ENCODE measurements at regions not wholly inside any gene's neighbourhood (a gene's known extent, or its start where the extent isn't known, plus 50 kb on each side); places are given as distances from the start of the nearest gene placed in this dataset.
"Not testable (repeated sequence)": the region's sequence is repeated elsewhere in the genome, so short reads cannot be mapped to it uniquely, and the experiment has no call there.

DNA sequence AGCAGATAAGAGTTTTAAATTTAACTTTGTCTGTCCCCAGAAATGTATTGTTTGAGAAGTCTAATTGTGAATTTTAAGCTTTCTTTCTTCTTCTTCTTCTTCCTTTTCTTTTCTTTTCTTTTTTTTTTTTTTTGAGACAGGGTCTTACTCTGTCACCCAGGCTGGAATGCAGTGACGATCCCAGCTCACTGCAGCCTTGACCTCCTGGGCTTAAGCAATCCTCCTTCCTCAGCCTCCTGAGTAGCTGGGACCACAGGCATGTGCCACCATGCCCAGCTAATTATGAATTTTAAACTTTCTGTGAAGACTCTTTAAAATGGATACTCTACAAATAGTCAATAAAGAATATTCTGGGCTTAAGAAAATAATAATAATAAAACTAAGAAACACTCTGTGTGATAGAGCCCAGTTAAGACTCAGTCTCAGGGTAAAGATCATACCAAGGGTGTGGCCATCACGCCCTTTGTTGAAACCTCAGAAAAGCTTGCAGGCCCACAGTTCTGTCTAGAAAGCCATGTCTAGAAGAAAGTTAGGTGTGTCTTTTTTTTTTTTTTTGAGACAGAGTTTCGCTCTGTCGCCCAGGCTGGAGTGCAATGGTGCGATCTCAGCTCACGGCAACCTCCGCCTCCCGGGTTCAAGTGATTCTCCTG is 177.3 kb downstream of the C9orf50 start:
- not testable (repeated sequence) for H3K27me3 ChIP-seq (replicated peaks; ENCODE audit: control insufficient read depth, insufficient read depth, low read length); H3K4me3 ChIP-seq (ENCODE audit: low read length); H3K9ac ChIP-seq (ENCODE audit: low read length); H3K9me3 ChIP-seq (ENCODE audit: control insufficient read depth, low read length); DNase-seq (ENCODE audit: low read depth); H3K36me3 ChIP-seq (ENCODE audit: control insufficient read depth, insufficient read depth, low read length, severe bottlenecking); H3K4me1 ChIP-seq (ENCODE audit: control insufficient read depth, insufficient read depth, low read length)

DNA sequence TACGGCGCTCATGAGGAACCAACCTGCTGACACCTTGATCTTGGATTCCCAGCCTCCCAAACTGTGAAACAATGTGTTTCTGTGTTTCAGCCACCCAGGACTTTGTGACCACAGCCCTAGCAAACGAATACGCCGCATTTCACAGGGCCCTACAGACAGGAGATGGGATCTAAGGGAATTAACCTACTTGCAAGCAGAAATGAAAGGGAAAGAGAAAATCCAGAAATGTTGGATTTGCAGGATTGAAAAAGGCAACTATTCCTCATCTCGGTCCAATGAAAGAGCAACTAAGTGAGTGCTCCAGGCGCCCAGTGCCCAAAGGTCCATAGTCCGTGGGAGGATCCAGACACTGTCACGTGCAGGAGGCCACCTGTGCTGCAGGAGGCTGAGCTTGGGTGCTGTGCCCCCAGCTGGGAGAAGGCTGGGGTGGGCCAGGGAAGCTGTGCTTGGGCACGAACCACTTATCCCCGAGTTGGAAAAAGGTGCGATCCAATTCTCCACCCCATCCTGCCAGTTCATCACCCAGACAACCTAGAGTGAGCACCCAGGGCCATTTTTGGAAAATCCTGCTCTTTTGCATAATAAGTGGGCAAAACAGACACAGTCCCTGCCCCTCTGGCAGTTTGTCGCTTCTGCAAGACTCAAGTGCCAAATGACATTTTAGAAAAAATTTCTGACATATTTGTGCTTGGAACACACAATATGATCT is 177.9 kb downstream of the C9orf50 start:
- Histone ChIP-seq H3K36me3 (ENCODE audit: control insufficient read depth, insufficient read depth, low read length, severe bottlenecking) (no peaks in the 10 kb centered on the region), H3K27me3 (replicated peaks; ENCODE audit: control insufficient read depth, insufficient read depth, low read length) (peaks cover 6% of the 10 kb centered on the region), H3K9ac (ENCODE audit: low read length) (no peak overlapping the region), H3K9me3 (ENCODE audit: control insufficient read depth, low read length) (no peaks in the 10 kb centered on the region), H3K4me1 (ENCODE audit: control insufficient read depth, insufficient read depth, low read length) (peaks cover 2% of the 10 kb centered on the region), H3K4me3 (ENCODE audit: low read length) (no peak overlapping the region)
- DNase-seq (ENCODE audit: low read depth): no peak

DNA sequence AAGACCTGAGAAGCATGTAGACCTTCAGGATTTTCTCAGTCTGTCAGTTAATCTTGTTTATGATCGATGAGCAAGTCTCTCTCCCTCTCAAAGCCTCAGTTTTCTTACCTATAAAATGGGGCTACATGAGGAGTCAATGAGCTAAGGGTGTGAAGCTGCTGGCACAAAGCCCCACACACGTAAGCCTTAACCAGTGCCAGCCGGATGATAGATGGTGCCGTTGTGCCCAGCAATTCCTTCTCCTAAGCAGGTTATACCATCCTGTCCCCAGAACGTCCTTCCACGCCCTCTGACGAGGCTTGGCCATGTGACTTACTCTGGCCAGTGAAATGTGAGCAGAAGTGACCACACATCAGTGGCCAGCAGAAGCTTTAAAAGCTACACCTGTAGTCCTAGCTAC is 179.0 kb downstream of the C9orf50 start:
- Histone ChIP-seq H3K9me3 (ENCODE audit: control insufficient read depth, low read length) (no peaks in the 10 kb centered on the region), H3K27me3 (replicated peaks; ENCODE audit: control insufficient read depth, insufficient read depth, low read length) (peaks cover 10% of the 10 kb centered on the region), H3K4me1 (ENCODE audit: control insufficient read depth, insufficient read depth, low read length) (peaks cover 11% of the 10 kb centered on the region), H3K4me3 (ENCODE audit: low read length) (no peak overlapping the region), H3K36me3 (ENCODE audit: control insufficient read depth, insufficient read depth, low read length, severe bottlenecking) (no peaks in the 10 kb centered on the region), H3K9ac (ENCODE audit: low read length) (no peak overlapping the region)
- no peak for DNase-seq (ENCODE audit: low read depth)

DNA sequence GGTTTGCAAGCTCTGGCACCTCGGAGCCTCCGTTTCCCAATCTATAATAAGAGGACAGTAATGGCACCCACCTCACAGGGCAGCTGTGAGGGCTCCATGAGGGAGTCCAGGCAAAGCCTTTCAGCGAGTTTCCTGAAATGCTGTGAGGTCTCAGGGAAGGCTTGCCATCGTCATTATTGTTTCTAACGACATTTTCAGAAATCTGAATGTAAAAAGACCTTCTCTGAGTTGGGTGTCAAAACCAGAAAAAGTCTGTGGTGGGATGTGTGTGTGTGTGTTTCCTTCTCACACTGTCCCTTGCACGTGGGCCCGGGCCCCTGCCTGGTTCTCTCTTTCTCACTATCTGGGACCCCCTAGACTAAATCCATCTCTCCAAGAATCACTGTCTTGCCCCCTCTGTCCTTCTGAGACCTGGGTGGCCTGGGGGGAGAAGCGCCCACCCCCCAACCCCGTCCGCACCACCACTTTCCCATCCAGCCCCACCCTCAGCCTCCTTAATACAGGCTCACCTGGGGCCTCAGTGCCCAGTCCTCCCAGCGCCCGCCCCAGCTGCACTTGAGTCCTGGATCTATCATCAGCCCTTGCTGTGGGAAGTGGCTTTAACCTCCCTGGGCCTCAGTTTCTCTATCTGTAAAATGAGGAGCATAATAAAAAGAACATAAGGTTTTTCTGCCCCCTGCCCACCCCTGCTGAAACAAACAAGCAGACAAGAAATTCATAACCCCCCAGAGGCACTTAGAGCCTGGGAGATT is 180.3 kb downstream of the C9orf50 start:
- Histone ChIP-seq H3K36me3 (ENCODE audit: control insufficient read depth, insufficient read depth, low read length, severe bottlenecking) (no peaks in the 10 kb centered on the region), H3K9me3 (ENCODE audit: control insufficient read depth, low read length) (no peaks in the 10 kb centered on the region), H3K9ac (ENCODE audit: low read length) (no peak overlapping the region), H3K4me1 (ENCODE audit: control insufficient read depth, insufficient read depth, low read length) (peaks cover 11% of the 10 kb centered on the region), H3K27me3 (replicated peaks; ENCODE audit: control insufficient read depth, insufficient read depth, low read length) (peaks cover 10% of the 10 kb centered on the region), H3K4me3 (ENCODE audit: low read length) (no peak overlapping the region)
- DNase-seq (ENCODE audit: low read depth): no peak

DNA sequence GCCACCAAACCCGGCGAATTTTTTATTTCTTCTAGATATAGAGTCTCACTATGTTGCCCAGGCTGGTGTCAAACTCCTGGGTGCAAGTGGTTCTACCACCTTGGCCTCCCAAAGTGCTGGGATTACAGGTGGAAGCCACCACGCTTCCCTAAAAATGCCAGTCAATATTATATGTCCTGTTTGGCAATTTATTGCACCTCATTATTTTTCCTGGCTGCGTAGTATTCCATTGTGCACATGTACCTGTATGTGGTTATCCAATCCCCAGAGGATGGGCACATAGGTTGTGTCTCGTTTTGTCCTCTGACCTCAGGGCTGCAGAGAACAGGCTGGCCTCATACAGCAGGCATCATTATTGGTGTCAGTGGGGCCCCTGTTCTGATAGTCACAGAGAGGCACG is 181.7 kb downstream of the C9orf50 start:
- H3K9me3 ChIP-seq (ENCODE audit: control insufficient read depth, low read length): peaks cover under 1% of the 10 kb centered on the region
- no peaks in the 10 kb centered on the region for H3K36me3 ChIP-seq (ENCODE audit: control insufficient read depth, insufficient read depth, low read length, severe bottlenecking)
- no peak overlapping the region for H3K9ac ChIP-seq (ENCODE audit: low read length)
- H3K4me1 ChIP-seq (ENCODE audit: control insufficient read depth, insufficient read depth, low read length): peaks cover 11% of the 10 kb centered on the region
- no peak for DNase-seq (ENCODE audit: low read depth)
- peaks cover 10% of the 10 kb centered on the region for H3K27me3 ChIP-seq (replicated peaks; ENCODE audit: control insufficient read depth, insufficient read depth, low read length)
- no peak overlapping the region for H3K4me3 ChIP-seq (ENCODE audit: low read length)

DNA sequence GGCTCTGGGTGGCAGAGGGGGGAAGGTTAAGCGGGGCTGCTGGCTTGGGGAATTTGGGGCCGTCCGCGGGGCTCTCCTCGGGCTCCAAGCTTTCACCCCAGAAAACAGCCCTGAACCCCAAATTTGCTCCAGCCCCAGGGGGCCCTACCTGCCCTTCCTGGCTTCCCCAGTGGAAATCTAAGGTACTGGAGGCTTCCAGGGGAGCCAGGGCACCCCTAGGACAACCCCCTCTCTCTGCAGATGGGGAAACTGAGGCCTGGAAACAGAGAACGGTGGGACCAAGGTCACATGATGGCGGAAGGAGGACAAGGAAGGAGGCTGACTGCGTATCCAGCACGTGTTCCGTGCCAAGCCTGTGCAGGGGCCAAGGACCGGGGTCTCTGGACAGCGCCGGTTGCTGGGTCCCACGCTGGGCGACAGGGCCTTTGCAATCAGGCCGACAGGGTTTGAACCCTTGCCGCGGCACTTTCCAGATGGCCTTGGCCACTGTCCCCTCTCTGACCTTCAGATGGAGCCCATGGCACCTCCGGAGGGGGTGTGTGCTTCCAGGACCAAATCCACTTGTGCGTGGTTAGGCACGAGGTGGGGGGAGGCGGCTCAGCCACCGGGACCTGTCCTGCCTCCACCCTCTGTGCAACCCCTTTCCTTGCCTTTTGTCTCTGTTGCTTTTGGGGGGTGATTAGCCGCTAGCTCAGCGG is 183.1 kb downstream of the C9orf50 start:
- H3K4me1 ChIP-seq (ENCODE audit: control insufficient read depth, insufficient read depth, low read length): peaks cover 11% of the 10 kb centered on the region
- H3K4me3 ChIP-seq (ENCODE audit: low read length): peak overlapping the region; percentile 79
- H3K9ac ChIP-seq (ENCODE audit: low read length): peak overlapping the region; percentile 82
- peaks cover 6% of the 10 kb centered on the region for H3K9me3 ChIP-seq (ENCODE audit: control insufficient read depth, low read length)
- no peak for DNase-seq (ENCODE audit: low read depth)
- H3K36me3 ChIP-seq (ENCODE audit: control insufficient read depth, insufficient read depth, low read length, severe bottlenecking): no peaks in the 10 kb centered on the region
- H3K27me3 ChIP-seq (replicated peaks; ENCODE audit: control insufficient read depth, insufficient read depth, low read length): peaks cover 10% of the 10 kb centered on the region

DNA sequence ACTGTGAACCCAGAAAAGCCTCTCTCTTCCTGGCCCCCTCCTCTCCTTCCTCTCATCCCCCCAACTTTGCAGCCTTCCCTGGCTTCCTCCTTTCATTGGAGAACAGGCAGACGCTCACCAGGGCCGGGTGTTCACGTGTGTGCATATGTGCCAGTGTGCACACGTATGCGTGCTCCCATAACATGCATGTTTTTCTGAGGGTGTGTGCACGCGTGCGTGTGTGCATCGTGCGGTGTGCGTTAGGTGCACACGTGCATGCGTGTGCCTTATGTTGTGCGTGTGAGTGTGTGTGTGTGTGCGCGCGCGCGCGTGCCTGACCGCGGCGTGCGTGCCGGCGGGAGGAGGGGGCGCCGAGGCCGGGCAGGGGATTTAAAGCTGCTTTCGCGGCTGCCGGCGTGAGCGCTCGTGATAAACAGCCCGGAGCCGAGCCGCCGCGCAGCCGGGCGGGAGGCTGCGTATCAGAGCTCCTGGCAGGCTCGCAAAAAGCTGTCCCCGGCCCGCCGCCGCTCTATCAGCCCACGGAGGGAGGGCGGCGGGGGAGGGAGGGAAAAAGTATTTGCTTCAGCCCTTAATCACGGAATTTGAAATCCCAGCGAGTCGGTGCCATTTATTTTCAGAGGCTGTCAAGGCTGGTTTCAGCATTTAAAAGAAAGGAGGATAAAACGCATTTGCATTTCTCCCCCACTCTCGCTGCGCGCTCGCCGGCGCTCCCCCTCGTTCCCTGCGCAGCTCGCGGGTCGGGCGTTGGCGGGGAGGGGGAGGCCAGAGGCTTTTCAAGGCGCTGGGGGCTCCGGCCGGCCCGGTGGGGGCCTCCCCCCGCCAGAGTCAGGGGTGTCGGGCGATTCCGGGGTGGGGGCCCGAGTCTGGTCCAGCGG is 183.9 kb downstream of the C9orf50 start:
- peaks cover 11% of the 10 kb centered on the region for H3K4me1 ChIP-seq (ENCODE audit: control insufficient read depth, insufficient read depth, low read length)
- H3K4me3 ChIP-seq (ENCODE audit: low read length): peak overlapping the region; percentile 79
- H3K9ac ChIP-seq (ENCODE audit: low read length): peak overlapping the region; percentile 82
- peak; percentile 89 for DNase-seq (ENCODE audit: low read depth)
- no peaks in the 10 kb centered on the region for H3K36me3 ChIP-seq (ENCODE audit: control insufficient read depth, insufficient read depth, low read length, severe bottlenecking)
- peaks cover 10% of the 10 kb centered on the region for H3K27me3 ChIP-seq (replicated peaks; ENCODE audit: control insufficient read depth, insufficient read depth, low read length)
- H3K9me3 ChIP-seq (ENCODE audit: control insufficient read depth, low read length): peaks cover 6% of the 10 kb centered on the region

DNA sequence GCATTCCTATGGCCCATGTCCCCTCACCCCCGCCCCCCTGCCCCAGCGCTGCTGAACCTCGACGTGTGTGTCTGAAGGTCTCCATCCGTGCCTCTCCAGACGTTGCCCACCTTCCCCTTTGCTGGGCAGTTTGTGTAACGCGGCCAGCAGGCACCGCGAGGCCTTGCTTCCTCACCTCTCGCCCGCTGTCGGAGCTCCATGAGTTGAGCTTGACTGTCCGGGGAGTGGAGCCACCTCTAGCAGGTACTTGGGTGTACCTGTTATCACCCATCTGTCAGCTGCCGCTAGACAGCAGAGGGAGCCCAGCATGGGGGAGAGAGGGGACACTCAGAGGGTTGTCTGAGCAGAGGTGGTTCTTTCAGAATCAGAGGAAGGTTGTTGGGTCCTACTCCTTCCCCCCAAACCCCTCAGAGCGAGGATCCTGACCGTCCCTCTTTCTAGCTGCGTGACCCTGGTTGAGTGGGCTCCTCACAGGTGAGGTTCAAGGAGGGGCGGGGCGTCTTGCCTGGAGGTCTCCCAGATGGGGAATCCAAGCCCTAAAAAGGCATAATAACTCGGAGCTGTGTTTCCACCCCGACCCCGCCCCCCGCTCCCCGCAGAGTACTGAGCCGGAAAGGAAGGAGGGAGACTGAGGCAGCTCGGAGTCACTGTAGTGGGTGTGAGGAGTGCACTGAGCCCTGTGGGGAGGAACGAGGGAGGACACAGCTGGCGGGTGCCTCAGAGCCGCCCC is 184.7 kb downstream of the C9orf50 start:
- Histone ChIP-seq H3K4me1 (ENCODE audit: control insufficient read depth, insufficient read depth, low read length) (peaks cover 11% of the 10 kb centered on the region), H3K36me3 (ENCODE audit: control insufficient read depth, insufficient read depth, low read length, severe bottlenecking) (no peaks in the 10 kb centered on the region), H3K9me3 (ENCODE audit: control insufficient read depth, low read length) (peaks cover 6% of the 10 kb centered on the region), H3K4me3 (ENCODE audit: low read length) (no peak overlapping the region), H3K27me3 (replicated peaks; ENCODE audit: control insufficient read depth, insufficient read depth, low read length) (peaks cover 5% of the 10 kb centered on the region), H3K9ac (ENCODE audit: low read length) (no peak overlapping the region)
- no peak for DNase-seq (ENCODE audit: low read depth)

DNA sequence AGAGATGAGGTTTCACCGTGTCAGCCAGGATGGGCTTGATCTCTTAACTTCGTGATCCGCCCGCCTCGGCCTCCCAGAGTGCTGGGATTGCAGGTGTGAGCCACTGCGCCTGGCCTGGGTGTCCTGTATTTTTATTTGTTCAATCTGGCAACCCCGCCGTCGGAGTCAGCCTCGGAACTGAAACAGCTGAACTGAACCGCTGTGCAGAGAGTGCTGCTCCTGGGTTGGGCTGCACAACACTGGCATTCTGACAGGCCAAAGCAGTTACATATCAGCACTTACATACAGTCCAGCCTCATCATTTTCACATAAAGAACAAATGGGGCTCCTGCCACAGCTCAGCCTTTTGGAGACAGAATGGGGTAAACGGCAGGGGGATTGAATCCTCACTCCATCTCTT is 185.6 kb downstream of the C9orf50 start:
- Histone ChIP-seq H3K9me3 (ENCODE audit: control insufficient read depth, low read length) (peaks cover 6% of the 10 kb centered on the region), H3K9ac (ENCODE audit: low read length) (no peak overlapping the region), H3K4me1 (ENCODE audit: control insufficient read depth, insufficient read depth, low read length) (peaks cover 11% of the 10 kb centered on the region), H3K4me3 (ENCODE audit: low read length) (no peak overlapping the region), H3K27me3 (replicated peaks; ENCODE audit: control insufficient read depth, insufficient read depth, low read length) (peaks cover 5% of the 10 kb centered on the region), H3K36me3 (ENCODE audit: control insufficient read depth, insufficient read depth, low read length, severe bottlenecking) (no peaks in the 10 kb centered on the region)
- DNase-seq (ENCODE audit: low read depth): no peak

DNA sequence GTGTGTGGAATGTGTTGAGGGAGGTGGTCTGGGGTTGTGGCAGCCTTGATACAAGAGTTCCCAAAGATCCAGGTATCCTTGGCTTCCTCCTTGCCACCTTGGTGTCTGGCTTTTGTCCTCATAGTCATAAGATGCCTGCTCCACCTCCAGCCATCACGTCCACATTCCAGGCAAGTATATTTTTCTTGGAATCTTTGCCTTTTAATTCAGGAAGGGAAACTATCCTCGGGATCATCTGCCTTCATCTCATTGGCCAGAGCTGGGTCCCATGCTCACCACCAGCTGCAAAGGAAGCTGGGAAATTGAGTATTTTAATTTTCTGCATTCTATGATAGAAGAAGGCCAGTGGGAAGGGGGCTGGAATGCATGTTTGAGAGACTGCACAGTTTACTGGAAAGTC is 186.7 kb downstream of the C9orf50 start:
- no peak overlapping the region for H3K4me3 ChIP-seq (ENCODE audit: low read length)
- peaks cover 8% of the 10 kb centered on the region for H3K27me3 ChIP-seq (replicated peaks; ENCODE audit: control insufficient read depth, insufficient read depth, low read length)
- H3K36me3 ChIP-seq (ENCODE audit: control insufficient read depth, insufficient read depth, low read length, severe bottlenecking): no peaks in the 10 kb centered on the region
- H3K4me1 ChIP-seq (ENCODE audit: control insufficient read depth, insufficient read depth, low read length): peaks cover 12% of the 10 kb centered on the region
- no peak overlapping the region for H3K9ac ChIP-seq (ENCODE audit: low read length)
- DNase-seq (ENCODE audit: low read depth): no peak
- H3K9me3 ChIP-seq (ENCODE audit: control insufficient read depth, low read length): peaks cover 6% of the 10 kb centered on the region
